GM23248 (cell line): ENCODE measurements at regions not wholly inside any gene's neighbourhood (a gene's known extent, or its start where the extent isn't known, plus 50 kb on each side); places are given as distances from the start of the nearest gene placed in this dataset.

Experiments used
- DNase-seq: peaks from one replicate; pipeline ENCODE4 v3.0.0-alpha.2; 2015
- H2AFZ ChIP-seq: fragments of 200-600 bp; sonication (generic); 2 replicates; pipeline ENCODE4 v1.6.1; 2016; ENCODE audit warnings: antibody characterized with exemption
- H3F3A ChIP-seq: fragments of 200-600 bp; sonication (generic); 2 replicates; pipeline ENCODE4 v1.6.1; 2016; ENCODE audit warnings: mild to moderate bottlenecking, antibody characterized with exemption, mixed run types; ENCODE audit not compliant: insufficient read depth
- H3K27ac ChIP-seq: fragments of 200-600 bp; sonication (generic); 2 replicates; pipeline ENCODE4 v1.5.1; 2016; ENCODE audit warnings: mild to moderate bottlenecking
- H3K27me3 ChIP-seq: fragments of 200-600 bp; sonication (generic); replicated peaks from 2 replicates; pipeline ENCODE4 v1.6.1; 2016; ENCODE audit warnings: mild to moderate bottlenecking; ENCODE audit not compliant: insufficient read depth
- H3K36me3 ChIP-seq: fragments of 200-600 bp; sonication (generic); 2 replicates; pipeline ENCODE4 v1.6.1; 2016; ENCODE audit warnings: low read depth, mild to moderate bottlenecking
- H3K4me1 ChIP-seq: fragments of 200-600 bp; sonication (generic); 2 replicates; pipeline ENCODE4 v1.6.1; 2016; ENCODE audit warnings: mild to moderate bottlenecking; ENCODE audit not compliant: insufficient read depth
- H3K4me2 ChIP-seq: fragments of 200-600 bp; sonication (generic); one replicate; pipeline ENCODE4 v1.6.1; 2016; ENCODE audit warnings: mild to moderate bottlenecking; ENCODE audit not compliant: unreplicated experiment
- H3K4me3 ChIP-seq: fragments of 200-600 bp; sonication (generic); 2 replicates; pipeline ENCODE4 v1.5.1; 2016; ENCODE audit warnings: mild to moderate bottlenecking
- H3K79me2 ChIP-seq: fragments of 200-600 bp; sonication (generic); 2 replicates; pipeline ENCODE4 v1.6.1; 2016; ENCODE audit warnings: mild to moderate bottlenecking; ENCODE audit not compliant: insufficient read depth
- H3K9ac ChIP-seq: fragments of 200-600 bp; sonication (generic); 2 replicates; pipeline ENCODE4 v1.6.1; 2016; ENCODE audit warnings: mild to moderate bottlenecking
- H3K9me2 ChIP-seq: fragments of 200-600 bp; sonication (generic); 2 replicates; pipeline ENCODE4 v1.6.1; 2016; ENCODE audit warnings: mixed run types, mild to moderate bottlenecking, moderate library complexity; ENCODE audit not compliant: insufficient read depth
- H3K9me3 ChIP-seq: fragments of 200-600 bp; sonication (generic); one replicate; pipeline ENCODE4 v1.6.1; 2017; ENCODE audit warnings: low read depth
- H4K20me1 ChIP-seq: fragments of 200-600 bp; sonication (generic); 2 replicates; pipeline ENCODE4 v1.6.0; 2016; ENCODE audit not compliant: insufficient read depth
- EZH2 ChIP-seq: fragments of 200-600 bp; sonication (generic); IDR thresholded peaks from 2 replicates; pipeline ENCODE4 v1.6.1; 2018; ENCODE audit warnings: antibody characterized with exemption, mild to moderate bottlenecking; ENCODE audit not compliant: insufficient read depth, poor library complexity, severe bottlenecking
- EZH2phosphoT487 ChIP-seq: fragments of 200-600 bp; sonication (generic); IDR thresholded peaks from 2 replicates; pipeline ENCODE4 v1.6.1; 2018; ENCODE audit warnings: antibody characterized with exemption, moderate library complexity, mild to moderate bottlenecking, low read depth; ENCODE audit not compliant: insufficient read depth
- WGBS, 2 experiments: methylation state at CpG; one replicate each; pipeline ENCODE4 v1.1.6; 2015 to 2017; ENCODE audit warnings: low lambda C conversion rate in 2 of 2, low coverage in 1 of 2; ENCODE audit errors: missing lambda C conversion rate in 2 of 2; 5-methylcytosine and 5-hydroxymethylcytosine counted together
- in situ Hi-C: fragments of 300-500 bp; cut with MboI; formaldehyde crosslinking; loops from 2 replicates; pipeline ENCODE4 v1.15.0; 2020

- no peak for DNase-seq
- no peak for TF ChIP-seq EZH2phosphoT487
- TF ChIP-seq EZH2 = no peak
- Histone ChIP-seq H2AFZ (no peak overlapping the region), H4K20me1 (no peaks in the 10 kb centered on the region), H3K9me3 (no peaks in the 10 kb centered on the region), H3K36me3 (no peaks in the 10 kb centered on the region), H3K27me3 (no peaks in the 10 kb centered on the region), H3K4me1 (no peaks in the 10 kb centered on the region), H3K4me3 (no peak overlapping the region), H3K27ac (no peak overlapping the region), H3K4me2 (no peak overlapping the region), H3K9ac (no peak overlapping the region), H3K79me2 (no peaks in the 10 kb centered on the region), H3F3A (no peaks in the 10 kb centered on the region), H3K9me2 (no peaks in the 10 kb centered on the region)
- in situ Hi-C loops = no loop called here
- 37 to 40% methylated on average over 7 of the region's 7 CpGs for WGBS, 2 experiments
Observed at GRCh38 chr18:72058851-72059250, 485.3 kb downstream of the CBLN2 start.

- Histone ChIP-seq H3K27ac (no peak overlapping the region), H3K79me2 (no peaks in the 10 kb centered on the region), H3K27me3 (no peaks in the 10 kb centered on the region), H3K4me2 (no peak overlapping the region), H3K4me1 (no peaks in the 10 kb centered on the region), H3K9me2 (no peaks in the 10 kb centered on the region), H3K4me3 (no peak overlapping the region), H3F3A (no peaks in the 10 kb centered on the region), H4K20me1 (no peaks in the 10 kb centered on the region), H3K9ac (no peak overlapping the region), H2AFZ (no peak overlapping the region), H3K36me3 (no peaks in the 10 kb centered on the region), H3K9me3 (no peaks in the 10 kb centered on the region)
- no peak for DNase-seq
- in situ Hi-C loops = no loop called here
- TF ChIP-seq EZH2phosphoT487 (no peak), EZH2 (no peak)
Observed at GRCh38 chr18:72056171-72056570, 488.0 kb downstream of the CBLN2 start.

GRCh38 chr18:72041313-72042032 lies 502.7 kb downstream of the CBLN2 start:
- Histone ChIP-seq H3K4me1 (no peaks in the 10 kb centered on the region), H3K9me3 (no peaks in the 10 kb centered on the region), H3K27ac (no peak overlapping the region), H4K20me1 (no peaks in the 10 kb centered on the region), H3K4me3 (no peak overlapping the region), H3K79me2 (no peaks in the 10 kb centered on the region), H2AFZ (no peak overlapping the region), H3K9ac (no peak overlapping the region), H3K4me2 (no peak overlapping the region), H3K27me3 (no peaks in the 10 kb centered on the region), H3F3A (no peaks in the 10 kb centered on the region), H3K9me2 (no peaks in the 10 kb centered on the region), H3K36me3 (no peaks in the 10 kb centered on the region)
- TF ChIP-seq EZH2phosphoT487 = no peak
- TF ChIP-seq EZH2 = no peak
- no peak for DNase-seq
- WGBS, 2 experiments = 3 to 5% methylated on average over 7 of the region's 7 CpGs
- in situ Hi-C loops = no loop called here

GRCh38 chr18:72013427-72013850 lies 530.7 kb downstream of the CBLN2 start:
- H2AFZ ChIP-seq = no peak overlapping the region
- no peaks in the 10 kb centered on the region for H4K20me1 ChIP-seq
- no peaks in the 10 kb centered on the region for H3K9me3 ChIP-seq
- no peak for DNase-seq
- no peaks in the 10 kb centered on the region for H3K4me1 ChIP-seq
- H3K9ac ChIP-seq = no peak overlapping the region
- no peaks in the 10 kb centered on the region for H3K9me2 ChIP-seq
- H3F3A ChIP-seq = no peaks in the 10 kb centered on the region
- no peaks in the 10 kb centered on the region for H3K36me3 ChIP-seq
- no peaks in the 10 kb centered on the region for H3K27me3 ChIP-seq
- H3K4me2 ChIP-seq = no peak overlapping the region
- H3K4me3 ChIP-seq = no peak overlapping the region
- H3K27ac ChIP-seq = no peak overlapping the region
- WGBS, 2 experiments = 21 to 23% methylated on average over 4 of the region's 4 CpGs
- in situ Hi-C loops = no loop called here
- H3K79me2 ChIP-seq = no peaks in the 10 kb centered on the region
- TF ChIP-seq EZH2phosphoT487 (no peak), EZH2 (no peak)
